GM12878 (cell line): ENCODE measurements at regions not wholly inside any gene's neighbourhood (a gene's known extent, or its start where the extent isn't known, plus 50 kb on each side); places are given as distances from the start of the nearest gene placed in this dataset.

Experiments used
- BHLHE40 ChIP-seq, 2 experiments: fragments of 450-650 bp in 1 of 2; IDR thresholded peaks; 2 replicates each; pipeline ENCODE4 v1.6.1; 2011 to 2017; ENCODE audit warnings: low read depth in 2 of 2, borderline replicate concordance in 1 of 2, improper control_type of control experiment in 1 of 2, low read length in 1 of 2, mild to moderate bottlenecking in 1 of 2
- CREM ChIP-seq: IDR thresholded peaks from 2 replicates; pipeline ENCODE4 v1.6.1; 2014; ENCODE audit warnings: antibody characterized with exemption, low read depth
- DPF2 ChIP-seq: fragments of 450-650 bp; IDR thresholded peaks from 2 replicates; pipeline ENCODE4 v1.6.1; 2017; ENCODE audit warnings: mild to moderate bottlenecking
- EED ChIP-seq: sonication (generic); IDR thresholded peaks from 2 replicates; pipeline ENCODE4 v1.6.1; 2016; ENCODE audit warnings: antibody characterized with exemption, low read depth
- HDAC6 ChIP-seq: fragments of 200-600 bp; sonication (generic); IDR thresholded peaks from one replicate; pipeline ENCODE4 v1.8.0; 2017; ENCODE audit warnings: antibody characterized with exemption; ENCODE audit not compliant: unreplicated experiment
- NFIC ChIP-seq: IDR thresholded peaks from 2 replicates; pipeline ENCODE4 v1.6.1; 2012; ENCODE audit warnings: low read depth, mild to moderate bottlenecking, inconsistent platforms, low read length, moderate library complexity
- POLR2AphosphoS5 ChIP-seq: IDR thresholded peaks from 2 replicates; pipeline ENCODE4 v1.6.1; 2011; ENCODE audit warnings: mild to moderate bottlenecking, low read length, inconsistent platforms
- RAD51 ChIP-seq: fragments of 450-650 bp; IDR thresholded peaks from 2 replicates; pipeline ENCODE4 v1.6.1; 2016; ENCODE audit warnings: moderate library complexity, mild to moderate bottlenecking, inconsistent platforms
- ZNF217 ChIP-seq: fragments of 450-650 bp; IDR thresholded peaks from 2 replicates; pipeline ENCODE4 v1.6.1; 2017; ENCODE audit warnings: antibody characterized with exemption, mild to moderate bottlenecking
- ZNF274 ChIP-seq: IDR thresholded peaks from one replicate; pipeline ENCODE4 v1.8.0; 2011; ENCODE audit not compliant: insufficient read length, insufficient read depth
- TF ChIP-seq, protein P1 (sequence below), 3 experiments: IDR thresholded peaks in 2 of 3; conservative IDR thresholded peaks in 1 of 3; 2 replicates each; pipeline ENCODE4 v1.5.1; 2011; ENCODE audit warnings: low read depth in 3 of 3, low read length in 3 of 3, mild to moderate bottlenecking in 3 of 3, control low read depth in 2 of 3, moderate library complexity in 2 of 3, inconsistent platforms in 1 of 3, mixed read lengths in 1 of 3; ENCODE audit not compliant: control insufficient read depth in 2 of 3, insufficient read depth in 1 of 3; ENCODE audit errors: extremely low read depth in 1 of 3
- TF ChIP-seq, protein P2 (sequence below): fragments of 150-350 bp; IDR thresholded peaks from 2 replicates; pipeline ENCODE4 v1.6.1; 2016; ENCODE audit warnings: low read depth, low read length

GRCh38 chr7:156466955-156467625 lies 173.5 kb upstream of the RNF32 start:
- TF ChIP-seq ZNF217: no peak
- TF ChIP-seq DPF2: no peak
- no peak for TF ChIP-seq POLR2AphosphoS5
- TF ChIP-seq, protein P1, sequence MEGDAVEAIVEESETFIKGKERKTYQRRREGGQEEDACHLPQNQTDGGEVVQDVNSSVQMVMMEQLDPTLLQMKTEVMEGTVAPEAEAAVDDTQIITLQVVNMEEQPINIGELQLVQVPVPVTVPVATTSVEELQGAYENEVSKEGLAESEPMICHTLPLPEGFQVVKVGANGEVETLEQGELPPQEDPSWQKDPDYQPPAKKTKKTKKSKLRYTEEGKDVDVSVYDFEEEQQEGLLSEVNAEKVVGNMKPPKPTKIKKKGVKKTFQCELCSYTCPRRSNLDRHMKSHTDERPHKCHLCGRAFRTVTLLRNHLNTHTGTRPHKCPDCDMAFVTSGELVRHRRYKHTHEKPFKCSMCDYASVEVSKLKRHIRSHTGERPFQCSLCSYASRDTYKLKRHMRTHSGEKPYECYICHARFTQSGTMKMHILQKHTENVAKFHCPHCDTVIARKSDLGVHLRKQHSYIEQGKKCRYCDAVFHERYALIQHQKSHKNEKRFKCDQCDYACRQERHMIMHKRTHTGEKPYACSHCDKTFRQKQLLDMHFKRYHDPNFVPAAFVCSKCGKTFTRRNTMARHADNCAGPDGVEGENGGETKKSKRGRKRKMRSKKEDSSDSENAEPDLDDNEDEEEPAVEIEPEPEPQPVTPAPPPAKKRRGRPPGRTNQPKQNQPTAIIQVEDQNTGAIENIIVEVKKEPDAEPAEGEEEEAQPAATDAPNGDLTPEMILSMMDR (IDR thresholded peaks at IDR 0.05 in 2 of 3, conservative IDR thresholded peaks at IDR 0.05 in 1 of 3; ENCODE audit: control insufficient read depth in 2 of 3, extremely low read depth in 1 of 3, insufficient read depth in 1 of 3, low read depth in 3 of 3, low read length in 3 of 3): no peak
- TF ChIP-seq CREM: no peak
- TF ChIP-seq RAD51: no peak
- no peak for TF ChIP-seq HDAC6
- TF ChIP-seq EED: no peak
- no peak for TF ChIP-seq ZNF274
- TF ChIP-seq NFIC: no peak
- TF ChIP-seq BHLHE40 (IDR thresholded peaks at IDR 0.05; ENCODE audit: borderline replicate concordance in 1 of 2, low read depth in 2 of 2, low read length in 1 of 2): no peak
- TF ChIP-seq, protein P2, sequence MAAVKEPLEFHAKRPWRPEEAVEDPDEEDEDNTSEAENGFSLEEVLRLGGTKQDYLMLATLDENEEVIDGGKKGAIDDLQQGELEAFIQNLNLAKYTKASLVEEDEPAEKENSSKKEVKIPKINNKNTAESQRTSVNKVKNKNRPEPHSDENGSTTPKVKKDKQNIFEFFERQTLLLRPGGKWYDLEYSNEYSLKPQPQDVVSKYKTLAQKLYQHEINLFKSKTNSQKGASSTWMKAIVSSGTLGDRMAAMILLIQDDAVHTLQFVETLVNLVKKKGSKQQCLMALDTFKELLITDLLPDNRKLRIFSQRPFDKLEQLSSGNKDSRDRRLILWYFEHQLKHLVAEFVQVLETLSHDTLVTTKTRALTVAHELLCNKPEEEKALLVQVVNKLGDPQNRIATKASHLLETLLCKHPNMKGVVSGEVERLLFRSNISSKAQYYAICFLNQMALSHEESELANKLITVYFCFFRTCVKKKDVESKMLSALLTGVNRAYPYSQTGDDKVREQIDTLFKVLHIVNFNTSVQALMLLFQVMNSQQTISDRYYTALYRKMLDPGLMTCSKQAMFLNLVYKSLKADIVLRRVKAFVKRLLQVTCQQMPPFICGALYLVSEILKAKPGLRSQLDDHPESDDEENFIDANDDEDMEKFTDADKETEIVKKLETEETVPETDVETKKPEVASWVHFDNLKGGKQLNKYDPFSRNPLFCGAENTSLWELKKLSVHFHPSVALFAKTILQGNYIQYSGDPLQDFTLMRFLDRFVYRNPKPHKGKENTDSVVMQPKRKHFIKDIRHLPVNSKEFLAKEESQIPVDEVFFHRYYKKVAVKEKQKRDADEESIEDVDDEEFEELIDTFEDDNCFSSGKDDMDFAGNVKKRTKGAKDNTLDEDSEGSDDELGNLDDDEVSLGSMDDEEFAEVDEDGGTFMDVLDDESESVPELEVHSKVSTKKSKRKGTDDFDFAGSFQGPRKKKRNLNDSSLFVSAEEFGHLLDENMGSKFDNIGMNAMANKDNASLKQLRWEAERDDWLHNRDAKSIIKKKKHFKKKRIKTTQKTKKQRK: no peak
